A673 (cell line): ENCODE measurements at regions not wholly inside any gene's neighbourhood (a gene's known extent, or its start where the extent isn't known, plus 50 kb on each side); places are given as distances from the start of the nearest gene placed in this dataset.

Experiments used
- BruUV-seq: library from RNA; stranded (reverse); fragments of 400-500 nt; replicated peaks from 2 replicates; lab custom pipeline; 2021; lab: Mats Ljungman, UMichigan
- CTCF ChIA-PET: fragments of 300-600 bp; sonication (Branson Sonifier 250); formaldehyde crosslinking; loops from one replicate; lab custom pipeline; 2022; ENCODE audit warnings: antibody characterized with exemption; lab: Charles Lee
- POLR2A ChIA-PET: fragments of 300-600 bp; sonication (Branson Sonifier 250); formaldehyde crosslinking; loops from one replicate; lab custom pipeline; 2022; ENCODE audit warnings: antibody characterized with exemption; ENCODE audit not compliant: low non-redundant PET; lab: Charles Lee
- DNase-seq: peaks from one replicate; pipeline ENCODE4 v3.0.0-alpha.2; 2015; ENCODE audit warnings: low spot score
- H3K27ac ChIP-seq: fragments of 200-600 bp; sonication (generic); 2 replicates; pipeline ENCODE4 v1.5.1; 2016; ENCODE audit warnings: mixed run types, low read depth, mild to moderate bottlenecking, mixed read lengths, antibody characterized with exemption, low read length; ENCODE audit not compliant: poor library complexity, severe bottlenecking
- H3K27me3 ChIP-seq: fragments of 200-600 bp; sonication (generic); replicated peaks from 2 replicates; pipeline ENCODE4 v1.6.1; 2017; ENCODE audit warnings: mixed run types, low read depth, mild to moderate bottlenecking, mixed read lengths, antibody characterized with exemption, low read length; ENCODE audit not compliant: insufficient read depth, poor library complexity
- H3K36me3 ChIP-seq: fragments of 200-600 bp; sonication (generic); 2 replicates; pipeline ENCODE4 v1.6.1; 2016; ENCODE audit warnings: mixed run types, mild to moderate bottlenecking, mixed read lengths, antibody characterized with exemption, low read length; ENCODE audit not compliant: insufficient read depth, poor library complexity, severe bottlenecking
- H3K4me1 ChIP-seq: fragments of 200-600 bp; sonication (generic); 2 replicates; pipeline ENCODE4 v1.6.1; 2017; ENCODE audit warnings: mixed run types, mild to moderate bottlenecking, mixed read lengths, antibody characterized with exemption, low read length; ENCODE audit not compliant: insufficient read depth, poor library complexity, severe bottlenecking
- H3K4me3 ChIP-seq: fragments of 200-600 bp; sonication (generic); 2 replicates; pipeline ENCODE4 v1.5.1; 2016; ENCODE audit warnings: low read depth, mixed run types, mild to moderate bottlenecking, mixed read lengths, low read length; ENCODE audit not compliant: poor library complexity, severe bottlenecking
- H3K9me3 ChIP-seq: fragments of 200-600 bp; sonication (generic); 2 replicates; pipeline ENCODE4 v1.6.1; 2016; ENCODE audit warnings: mixed run types, low read depth, mild to moderate bottlenecking, mixed read lengths, antibody characterized with exemption, low read length; ENCODE audit not compliant: poor library complexity, severe bottlenecking
- CTCF ChIP-seq: fragments of 300-800, 200-600 bp; sonication (generic); conservative IDR thresholded peaks from 2 replicates; pipeline ENCODE4 v1.5.1; 2017; ENCODE audit warnings: low read depth, mild to moderate bottlenecking, antibody characterized with exemption, low read length, moderate library complexity, mixed read lengths
- EZH2 ChIP-seq: fragments of 200-600 bp; sonication (generic); IDR thresholded peaks from 2 replicates; pipeline ENCODE4 v1.6.1; 2017; ENCODE audit warnings: borderline replicate concordance, low read depth, mild to moderate bottlenecking, mixed read lengths, antibody characterized with exemption, low read length; ENCODE audit not compliant: poor library complexity, severe bottlenecking
- intact Hi-C: fragments of 100-400 bp; cut with micrococcal nuclease; formaldehyde crosslinking; loops from one replicate; pipeline ENCODE4 v1.10.0; 2022; ENCODE audit not compliant: unreplicated experiment

GRCh38 chr7:22597844-22598243 is 97.9 kb upstream of the STEAP1B start:
- no peaks in the 10 kb centered on the region for H3K36me3 ChIP-seq
- H3K27me3 ChIP-seq: no peaks in the 10 kb centered on the region
- no peak for TF ChIP-seq CTCF
- no peak for TF ChIP-seq EZH2
- no peak overlapping the region for H3K27ac ChIP-seq
- H3K4me3 ChIP-seq: no peak overlapping the region
- BruUV-seq: no TSS peak
- intact Hi-C loops: no loop called here
- ChIA-PET CTCF (no interaction called here), POLR2A (no interaction called here)
- peaks cover 14% of the 10 kb centered on the region for H3K4me1 ChIP-seq
- DNase-seq: no peak
- no peaks in the 10 kb centered on the region for H3K9me3 ChIP-seq

DNA sequence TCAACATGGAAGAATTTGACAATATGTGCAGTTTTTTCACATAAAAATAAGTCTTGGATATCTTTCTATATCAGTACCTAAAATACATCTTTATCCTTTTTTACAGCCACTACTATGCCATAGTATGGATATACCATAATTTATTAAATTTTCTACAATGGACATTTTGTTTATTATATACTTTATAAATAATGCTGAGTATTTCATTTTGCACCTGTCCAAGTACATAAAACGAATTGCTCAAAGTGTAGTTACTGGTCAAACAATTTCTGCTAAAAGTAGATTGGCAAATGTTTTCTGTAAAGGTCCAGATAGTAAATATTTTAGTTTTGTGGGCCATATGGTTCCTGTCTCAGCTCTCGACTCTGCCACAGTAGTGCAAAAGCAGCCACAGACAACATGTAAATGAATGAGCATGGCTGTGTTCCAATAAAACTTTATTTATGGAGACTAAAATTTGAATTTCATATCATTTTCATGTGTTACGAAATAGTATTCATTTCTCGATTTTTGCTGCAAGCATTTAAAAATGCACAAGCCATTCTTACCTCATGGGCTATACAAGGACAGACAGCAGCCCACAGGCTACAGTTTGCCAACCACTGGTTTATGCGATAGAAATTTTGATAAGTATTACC is 96.9 kb upstream of the STEAP1B start:
- no peaks in the 10 kb centered on the region for H3K36me3 ChIP-seq
- DNase-seq: no peak
- peaks cover 10% of the 10 kb centered on the region for H3K4me1 ChIP-seq
- BruUV-seq: no TSS peak
- intact Hi-C loops: no loop called here
- ChIA-PET CTCF (no interaction called here), POLR2A (no interaction called here)
- no peak overlapping the region for H3K27ac ChIP-seq
- TF ChIP-seq EZH2 (no peak), CTCF (no peak)
- no peaks in the 10 kb centered on the region for H3K9me3 ChIP-seq
- no peak overlapping the region for H3K4me3 ChIP-seq
- H3K27me3 ChIP-seq: no peaks in the 10 kb centered on the region

- TF ChIP-seq EZH2: no peak
- TF ChIP-seq CTCF: no peak
- ChIA-PET POLR2A (no interaction called here), CTCF (no interaction called here)
- Histone ChIP-seq H3K27me3 (no peaks in the 10 kb centered on the region), H3K9me3 (no peaks in the 10 kb centered on the region), H3K27ac (no peak overlapping the region), H3K4me3 (no peak overlapping the region), H3K4me1 (no peaks in the 10 kb centered on the region), H3K36me3 (no peaks in the 10 kb centered on the region)
- BruUV-seq: no TSS peak
- intact Hi-C loops: no loop called here
- no peak for DNase-seq
These were observed 94.0 kb upstream of the STEAP1B start for GRCh38 chr7:22594020-22594419.
